AML-193 (cell line): ENCODE measurements at regions not wholly inside any gene's neighbourhood (a gene's known extent, or its start where the extent isn't known, plus 50 kb on each side); places are given as distances from the start of the nearest gene placed in this dataset.
"Not testable (repeated sequence)": the region's sequence is repeated elsewhere in the genome, so short reads cannot be mapped to it uniquely, and the experiment has no call there.

ENCODE experiments used
- DNase-seq, 2 experiments: peaks; one replicate each; lab custom pipeline; 2025; lab: John Stamatoyannopoulos, UW

DNA sequence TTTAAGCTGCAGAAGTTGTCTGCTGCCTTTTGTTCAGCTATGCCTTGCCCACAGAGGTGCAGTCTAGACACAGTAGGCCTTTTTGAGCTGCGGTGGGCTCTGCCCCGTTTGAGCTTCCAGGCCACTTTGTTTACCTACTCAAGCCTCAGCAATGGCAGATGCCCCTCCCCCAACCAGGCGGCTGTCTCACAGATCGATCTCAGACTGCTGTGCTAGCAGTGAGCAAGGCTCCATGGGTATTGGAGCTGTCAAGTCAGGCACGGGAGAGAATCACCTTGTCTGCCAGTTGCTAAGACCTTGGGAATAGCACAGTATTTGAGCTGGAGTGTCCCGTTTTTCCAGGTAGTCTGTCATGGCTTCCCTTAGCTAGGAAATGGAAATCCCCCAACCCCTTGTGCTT, 587.8 kb upstream of the CLINT1 start:
- DNase-seq = not testable (repeated sequence)

DNA sequence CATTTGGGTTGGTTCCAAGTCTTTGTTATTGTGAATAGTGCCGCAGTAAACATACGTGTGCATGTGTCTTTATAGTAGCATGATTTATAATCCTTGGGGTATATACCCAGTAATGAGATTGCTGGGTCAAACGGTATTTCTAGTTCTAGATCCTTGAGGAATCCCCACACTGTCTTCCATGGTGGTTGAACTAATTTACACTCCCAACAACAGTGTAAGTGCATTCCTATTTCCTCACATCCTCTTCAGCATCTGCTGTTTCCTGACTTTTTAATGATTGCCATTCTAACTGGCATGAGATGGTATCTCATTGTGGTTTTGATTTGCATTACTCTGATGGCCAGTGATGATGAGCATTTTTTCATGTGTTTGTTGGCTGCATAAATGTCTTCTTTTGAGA, 580.3 kb upstream of the CLINT1 start:
- not testable (repeated sequence) for DNase-seq

DNA sequence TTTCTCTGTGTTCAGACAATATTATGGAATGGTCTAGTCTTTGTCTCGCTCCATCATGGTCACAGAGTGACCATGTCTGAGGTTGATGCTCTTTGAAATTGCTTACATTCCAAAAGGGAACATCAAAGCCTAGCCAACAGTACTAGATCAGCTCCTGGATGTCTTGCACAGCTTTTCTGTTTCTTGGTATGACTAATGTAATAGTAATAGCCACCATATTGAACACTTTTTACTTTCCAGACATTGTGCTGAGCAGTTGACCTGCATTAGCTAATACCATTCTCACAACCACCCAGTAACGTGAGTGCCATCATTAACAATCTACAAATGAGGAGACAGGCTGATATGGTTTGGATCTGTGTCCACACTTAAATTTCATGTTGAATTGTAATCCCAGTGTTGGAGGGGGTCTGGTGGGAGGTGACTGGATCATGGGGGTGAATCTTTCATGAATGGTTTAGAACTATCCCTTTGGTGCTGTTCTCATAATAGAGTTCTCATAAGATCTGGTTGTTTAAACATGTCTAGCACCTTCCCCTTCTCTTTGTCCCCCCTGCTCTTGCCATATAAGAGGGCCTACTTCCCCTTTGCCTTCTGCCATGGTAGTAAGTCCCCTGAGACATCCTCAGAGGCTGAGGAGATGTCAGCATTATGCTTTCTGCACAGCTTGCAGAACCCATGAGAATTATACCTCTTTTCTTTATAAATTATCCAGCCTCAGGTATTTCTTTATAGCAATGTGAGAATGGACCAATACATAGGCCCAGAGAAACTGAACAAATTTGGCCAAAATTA, 577.5 kb upstream of the CLINT1 start:
- no peak for DNase-seq

DNA sequence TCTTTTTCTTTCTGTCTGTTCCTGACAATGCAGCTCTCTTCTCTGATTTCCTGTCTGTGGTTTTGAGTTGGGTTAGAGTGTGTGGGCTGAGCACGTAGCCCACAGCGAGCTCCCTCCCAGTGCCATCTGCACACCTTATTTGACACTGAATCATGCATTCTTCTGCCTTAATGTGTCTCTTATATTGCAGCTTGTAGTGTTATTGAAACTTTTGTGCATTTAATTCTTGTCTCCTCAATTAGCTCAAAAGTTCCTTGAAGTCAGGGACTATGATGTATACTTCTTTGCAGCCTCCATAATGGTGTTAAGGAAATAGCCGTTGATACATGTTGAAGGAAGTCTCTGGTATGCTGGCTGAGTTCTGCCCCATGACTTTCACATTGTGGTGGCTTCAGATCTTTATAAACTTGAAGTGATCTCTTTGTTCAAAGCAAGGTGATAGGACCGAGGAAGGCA, 576.2 kb upstream of the CLINT1 start:
- peak; percentile 30 to 36 for DNase-seq

DNA sequence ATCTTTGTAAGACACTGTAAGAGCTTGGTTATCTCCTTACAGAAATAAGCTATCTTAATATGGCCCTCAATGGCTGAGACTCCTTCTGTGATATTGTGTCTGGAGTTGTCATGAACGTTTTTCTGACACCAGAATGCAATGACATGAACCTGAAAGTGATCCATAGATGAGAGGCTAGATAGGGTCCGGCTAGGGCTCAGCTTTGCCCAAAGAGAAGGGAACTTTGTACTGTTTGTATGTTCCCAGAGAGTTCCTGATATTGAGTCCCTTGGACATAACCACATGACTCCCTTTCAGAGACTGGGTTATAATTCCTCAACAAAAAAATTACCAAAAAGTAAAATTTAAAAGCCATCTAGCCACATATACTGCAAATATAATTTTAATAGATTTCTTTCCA, 575.8 kb upstream of the CLINT1 start:
- DNase-seq = no peak

DNA sequence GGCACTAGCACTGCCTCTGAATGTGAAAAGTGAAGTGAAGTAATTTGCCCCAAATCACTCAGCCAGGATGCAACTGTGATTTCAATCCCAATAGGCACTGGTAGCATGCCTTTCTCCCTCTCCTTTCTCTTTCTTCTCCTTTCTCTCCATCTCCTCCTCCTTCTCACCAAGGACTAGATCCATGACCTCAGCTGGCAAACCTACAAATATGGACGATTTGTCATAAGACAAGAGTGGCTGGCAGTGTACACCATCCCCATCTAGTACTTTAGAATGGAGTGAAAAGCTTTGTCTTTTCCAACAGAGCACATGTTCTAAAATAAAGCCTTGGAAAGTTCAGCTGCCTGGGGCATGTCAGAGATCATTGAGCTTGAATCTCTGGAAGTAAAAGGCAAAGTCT, 574.7 kb upstream of the CLINT1 start:
- DNase-seq = no peak

DNA sequence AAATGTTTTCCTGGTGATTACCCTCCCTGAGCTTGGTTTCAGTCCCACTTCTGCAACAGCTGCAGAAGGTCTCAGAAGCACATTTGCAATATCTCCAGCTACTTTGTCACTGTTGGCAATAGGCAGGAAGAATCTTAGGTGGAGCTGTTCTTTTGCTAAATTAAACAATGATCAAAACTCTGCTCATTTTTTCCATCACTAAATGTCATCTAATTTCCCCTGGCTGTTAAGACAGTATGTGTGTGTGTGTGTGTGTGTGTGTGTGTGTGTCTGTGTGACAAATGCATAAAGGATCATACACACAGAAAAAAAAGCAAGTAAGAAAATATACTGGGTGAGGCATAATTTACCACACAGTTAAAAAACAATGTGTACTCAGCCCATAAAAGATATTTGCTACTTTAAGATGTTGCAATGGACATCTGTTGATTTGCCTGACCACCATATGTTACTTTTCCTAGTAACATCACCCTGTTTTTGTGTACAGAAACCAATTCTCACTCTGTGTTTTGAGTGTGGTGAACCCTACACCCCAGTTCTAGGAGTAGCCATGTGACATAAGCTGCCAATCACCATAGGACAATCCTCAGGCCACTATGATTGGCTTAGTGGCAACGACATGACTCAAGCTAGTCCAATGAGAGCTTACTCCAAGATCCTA, 572.6 kb upstream of the CLINT1 start:
- DNase-seq = no peak

DNA sequence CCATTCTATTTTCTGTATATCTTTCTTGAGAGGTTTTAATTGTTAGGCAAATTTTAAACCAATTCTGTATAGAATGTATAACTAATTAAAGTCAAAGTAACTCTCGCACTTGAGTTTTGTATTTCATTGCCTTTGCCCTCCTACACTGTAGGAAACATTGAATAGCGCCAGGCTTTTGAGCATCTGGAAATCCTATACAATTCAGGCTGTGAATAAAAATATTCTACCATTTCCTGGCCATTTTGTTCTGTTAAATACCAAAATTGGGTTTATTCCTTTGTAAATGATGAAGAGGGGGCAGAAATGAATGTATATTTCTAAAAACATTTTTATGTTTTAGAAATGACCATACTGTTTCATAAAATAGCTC, 571.8 kb upstream of the CLINT1 start:
- no peak for DNase-seq

DNA sequence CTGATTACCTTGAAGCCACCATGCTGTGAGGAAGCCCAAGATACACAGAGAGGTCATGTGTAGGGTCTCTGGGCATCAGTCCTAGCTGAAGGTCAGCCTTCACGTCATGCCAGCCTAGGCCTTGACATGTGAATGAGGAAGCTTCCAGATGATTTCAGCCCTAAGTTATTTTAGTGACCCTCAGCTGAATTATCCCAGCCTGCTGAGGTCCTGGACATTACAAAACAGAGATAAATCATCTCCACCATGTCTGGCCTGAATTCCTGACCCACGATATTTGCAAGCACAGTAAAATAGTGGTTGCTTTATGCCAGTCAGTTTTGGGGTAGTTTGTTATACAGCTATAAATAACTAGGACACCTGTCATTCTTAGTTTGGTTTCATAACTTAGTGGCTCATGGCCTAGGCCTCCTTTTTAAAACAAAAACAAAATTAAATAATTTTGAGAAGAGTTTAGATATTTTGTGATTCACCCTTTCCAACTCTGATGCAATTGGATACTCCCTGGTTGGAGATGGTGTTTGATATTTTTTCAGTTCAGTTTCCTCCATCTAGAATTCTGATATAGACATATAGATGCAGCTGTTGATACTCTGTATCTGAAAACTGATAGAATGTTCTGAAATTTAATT, 571.3 kb upstream of the CLINT1 start:
- DNase-seq = no peak

DNA sequence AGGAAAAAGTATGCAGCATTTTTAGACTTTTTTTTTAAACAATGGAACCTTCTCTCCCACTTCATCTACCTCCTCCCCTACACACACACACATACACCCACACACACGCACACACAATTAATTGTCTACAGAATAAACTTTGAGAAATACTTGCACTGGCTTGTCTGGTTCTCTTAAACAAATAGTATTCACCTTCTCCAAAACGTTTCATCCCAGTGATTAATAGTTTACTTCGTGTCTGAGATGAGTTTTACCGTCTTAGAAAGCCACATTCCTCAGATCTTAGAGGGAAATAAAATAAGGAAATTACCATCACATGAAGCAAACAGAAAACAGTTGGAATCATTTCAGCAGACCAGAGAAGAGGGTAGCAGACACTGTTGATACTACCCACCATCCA, 570.6 kb upstream of the CLINT1 start:
- DNase-seq = no peak

DNA sequence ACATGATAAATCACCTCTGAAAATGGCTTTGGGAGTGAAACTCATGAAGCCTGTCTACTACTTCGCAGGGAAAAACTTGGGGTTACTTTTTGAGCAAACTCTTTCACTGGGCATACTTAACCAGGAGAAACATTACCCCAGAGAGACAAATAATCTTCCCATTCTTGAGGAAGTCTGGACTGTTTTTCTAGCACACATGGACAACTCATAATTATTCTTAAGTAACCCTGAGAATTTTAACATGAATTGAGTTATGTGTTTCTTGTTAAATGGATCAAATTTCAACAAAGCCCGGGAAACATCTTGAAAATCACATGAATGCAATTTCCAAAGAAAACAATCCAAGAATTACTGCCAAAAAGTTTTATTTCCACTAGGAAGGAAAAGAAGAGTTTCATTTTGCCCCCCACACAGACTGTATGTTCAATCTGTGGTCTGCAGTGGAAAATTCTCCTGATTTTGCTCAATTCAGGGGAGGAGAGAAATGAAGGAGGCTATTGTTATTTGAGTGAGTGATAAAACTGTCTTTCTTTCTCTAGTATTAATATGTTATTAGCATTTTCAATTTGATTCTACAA, 564.8 kb upstream of the CLINT1 start:
- DNase-seq = no peak

DNA sequence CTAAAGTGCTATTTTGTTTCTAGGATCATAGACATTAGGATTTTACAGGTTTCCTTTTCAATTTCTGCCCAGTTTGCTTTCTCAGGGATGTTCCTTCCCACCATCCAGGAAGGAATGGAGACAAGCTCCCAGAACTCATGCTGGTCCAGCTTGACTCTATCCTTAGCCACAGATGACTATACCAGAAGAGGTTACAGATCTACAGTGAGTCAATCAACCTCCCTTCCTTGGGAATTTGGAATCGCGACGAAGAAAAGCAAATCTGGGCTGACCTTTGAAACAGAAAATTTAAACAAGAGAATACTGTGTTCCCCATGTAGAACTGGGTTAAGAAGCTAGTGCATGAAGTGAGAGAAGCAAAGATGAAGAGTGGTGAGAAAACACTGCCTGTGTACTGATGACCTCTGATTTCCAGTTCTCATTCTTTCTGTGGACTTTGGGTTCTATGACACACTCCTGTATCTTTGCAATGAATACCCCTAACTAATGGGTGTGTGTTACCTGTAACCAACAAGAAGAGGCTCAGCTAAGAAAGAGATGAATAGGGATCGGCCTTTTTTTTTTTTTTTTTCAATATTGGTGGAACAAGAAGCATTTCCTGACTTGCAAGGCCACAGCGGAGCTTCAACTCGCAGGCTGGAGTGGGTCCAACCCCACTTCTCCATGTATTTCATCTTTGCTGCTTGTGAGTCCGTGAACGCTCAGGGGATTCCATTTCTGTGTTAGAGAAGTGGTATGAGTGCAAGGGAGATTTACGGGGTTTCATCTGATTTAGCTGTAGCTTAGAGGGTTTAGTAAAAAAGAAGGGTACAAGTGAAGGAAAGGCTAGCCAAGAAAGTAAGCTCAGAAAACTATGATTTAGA, 563.9 kb upstream of the CLINT1 start:
- DNase-seq = no peak

DNA sequence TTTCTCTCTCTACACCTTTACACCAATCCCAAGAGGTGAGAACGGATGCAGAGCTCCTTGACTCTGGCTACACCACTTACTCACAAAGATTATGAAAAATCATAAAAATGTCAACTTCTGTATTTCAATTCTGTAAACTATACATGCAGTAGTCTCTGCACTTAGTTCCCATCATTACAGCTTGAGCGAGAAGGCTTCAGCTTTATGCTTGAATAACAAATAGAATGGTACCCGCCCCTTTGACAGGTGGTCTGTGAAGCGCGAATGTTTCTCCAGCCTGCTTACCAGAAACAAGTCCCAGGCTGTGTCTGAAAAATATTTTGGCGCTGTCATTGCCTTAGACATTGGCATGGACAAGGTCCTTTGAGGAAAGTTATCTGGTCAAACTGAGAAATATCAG, 562.4 kb upstream of the CLINT1 start:
- no peak for DNase-seq

DNA sequence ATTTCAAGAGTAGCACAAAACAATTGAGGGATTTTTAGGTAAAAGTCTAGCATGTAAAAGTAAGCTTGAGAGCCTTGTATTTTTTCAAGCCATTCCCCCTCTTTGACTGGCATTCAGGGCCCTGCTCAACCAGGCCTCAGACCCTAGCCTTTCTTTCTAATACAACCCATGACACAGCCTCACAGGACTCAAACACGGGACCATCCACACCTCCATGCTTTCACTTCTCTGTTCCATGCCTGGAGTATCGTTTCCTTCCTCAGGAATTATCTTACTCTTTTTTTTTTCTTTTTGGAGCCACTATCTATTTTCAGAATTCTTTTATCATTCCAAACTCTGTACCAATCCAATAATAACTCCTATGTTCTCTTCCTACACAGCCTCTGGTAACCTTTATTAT, 560.2 kb upstream of the CLINT1 start:
- DNase-seq = no peak

DNA sequence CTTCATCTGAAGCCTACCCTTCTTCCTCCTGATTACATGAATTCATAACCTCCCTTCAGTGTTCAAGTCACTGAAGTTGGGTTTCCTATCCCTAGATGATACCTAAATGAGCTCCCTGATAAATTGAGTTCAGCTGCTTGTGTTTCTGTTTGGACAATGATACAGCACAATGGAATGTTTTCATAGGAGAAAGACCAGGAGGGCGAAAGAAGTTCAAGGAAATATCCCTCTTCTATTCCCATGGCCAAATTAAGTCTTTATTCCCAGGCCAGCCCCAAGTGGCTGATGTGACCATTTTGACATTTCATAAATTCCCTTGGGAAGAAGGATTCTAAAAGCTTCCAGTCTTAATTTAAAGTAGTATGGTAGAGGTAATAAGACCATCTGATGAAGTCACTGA, 555.8 kb upstream of the CLINT1 start:
- DNase-seq = no peak

DNA sequence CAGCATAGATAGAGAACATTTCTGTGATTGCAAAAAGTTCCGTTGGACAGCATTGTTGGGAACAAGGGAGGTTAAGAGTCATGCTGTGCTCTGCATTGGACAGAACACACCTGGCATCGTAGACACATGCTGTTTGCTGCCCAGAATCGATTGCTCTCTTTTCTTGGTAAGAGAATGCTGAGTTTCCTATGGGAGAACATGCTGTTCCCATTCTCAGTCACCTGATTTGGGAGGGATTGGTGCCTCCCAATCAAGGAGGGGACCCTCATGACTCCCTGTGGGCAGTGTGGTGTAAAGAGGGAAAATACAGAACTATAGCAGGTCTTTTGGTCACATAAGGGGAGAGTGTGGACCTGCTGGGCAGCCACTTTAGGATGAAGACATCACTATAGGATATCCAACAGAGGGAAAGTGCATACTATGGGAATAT, 555.4 kb upstream of the CLINT1 start:
- DNase-seq = no peak

DNA sequence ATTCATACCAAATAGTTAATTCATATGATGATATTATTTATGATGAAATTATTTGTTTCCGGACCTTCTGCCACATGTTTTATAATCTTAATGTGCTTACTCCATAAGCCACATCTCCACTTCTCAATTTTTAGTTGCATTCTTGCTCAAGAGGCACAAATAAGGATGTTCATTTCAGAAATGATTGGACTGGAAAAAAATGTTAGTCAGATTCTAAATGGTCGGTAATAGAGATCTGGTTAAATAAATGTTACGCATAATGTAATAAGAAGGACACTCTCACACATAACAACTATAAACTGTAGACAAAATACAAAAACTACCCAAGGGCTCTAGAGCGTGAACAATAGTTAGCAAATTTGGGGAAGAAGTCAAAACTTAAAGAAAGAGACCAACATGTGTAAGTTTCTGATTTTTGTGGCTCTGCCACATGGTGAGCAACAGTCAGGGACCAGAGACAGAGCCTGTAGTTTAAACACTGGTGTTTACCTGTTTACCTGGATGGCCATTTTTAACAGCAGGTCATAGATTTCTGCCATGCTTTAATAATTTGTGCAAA, 554.3 kb upstream of the CLINT1 start:
- DNase-seq = peak in 1 of 2 experiments; percentile 6

DNA sequence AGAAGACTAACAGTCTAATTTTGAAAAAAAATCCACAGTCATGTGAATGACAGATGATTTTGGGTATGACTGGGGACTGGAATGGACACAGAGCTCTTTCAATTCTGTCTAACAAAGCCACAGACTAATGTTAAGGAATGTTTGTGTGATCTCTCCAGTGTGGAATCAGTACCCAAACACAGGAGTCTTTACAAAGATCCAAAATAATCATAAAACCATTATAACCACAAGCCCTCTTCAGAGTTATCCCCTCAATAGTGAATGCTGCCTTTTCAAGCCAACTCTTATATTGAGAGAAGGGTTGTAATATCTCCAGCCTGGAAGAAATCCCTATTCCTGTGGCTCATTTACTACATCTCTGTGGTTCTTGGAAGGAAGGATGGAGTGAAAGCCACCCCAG, 552.0 kb upstream of the CLINT1 start:
- DNase-seq = no peak

DNA sequence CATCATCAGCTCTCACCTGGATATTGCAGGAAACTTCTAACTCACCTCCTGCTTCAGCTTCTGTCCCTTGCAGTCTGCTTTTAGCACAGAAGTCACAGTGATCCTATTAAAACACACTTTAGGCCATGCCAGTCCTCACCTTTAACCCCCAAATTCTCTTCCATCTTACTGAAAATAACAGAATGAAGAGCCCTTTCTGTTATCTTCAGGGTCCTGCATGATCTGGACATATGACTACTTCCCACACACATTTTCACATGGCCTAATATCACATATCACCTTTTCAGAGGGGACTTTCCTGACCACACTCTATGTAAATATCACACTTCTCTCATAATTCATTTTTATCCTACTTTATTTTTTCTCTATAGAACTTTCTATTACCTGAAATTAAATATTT, 550.6 kb upstream of the CLINT1 start:
- DNase-seq = no peak

DNA sequence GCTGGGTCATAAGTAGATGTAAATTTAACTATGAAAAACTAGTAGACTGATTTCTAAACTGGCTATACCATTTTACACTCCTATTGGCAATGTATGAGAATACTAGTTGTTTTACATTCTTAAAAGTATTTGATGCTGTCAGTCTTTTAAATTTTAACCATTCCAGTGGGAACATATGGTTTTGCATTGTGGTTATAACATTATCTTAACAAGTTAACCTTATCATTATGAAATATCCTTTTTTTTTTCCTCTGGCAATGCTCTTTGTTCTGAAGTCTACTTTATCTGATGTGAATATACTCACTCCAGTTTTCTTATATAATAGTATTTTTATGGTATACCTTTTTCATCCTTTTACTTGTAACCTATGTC, 548.9 kb upstream of the CLINT1 start:
- DNase-seq = no peak
